Frontal cortex (tissue), 3 donors: ENCODE measurements at regions not wholly inside any gene's neighbourhood (a gene's known extent, or its start where the extent isn't known, plus 50 kb on each side); places are given as distances from the start of the nearest gene placed in this dataset.
"Not testable (repeated sequence)": the region's sequence is repeated elsewhere in the genome, so short reads cannot be mapped to it uniquely, and the experiment has no call there.

Experiments used
- DNase-seq, 2 donors: peaks; one replicate each; pipeline ENCODE4 v3.0.0; 2012; ENCODE audit warnings: low spot score in 2 of 2
- FAIRE-seq: peaks from 2 replicates; lab custom pipeline; 2012; peaks lifted over from hg19 to GRCh38; lab: Jason Lieb, UNC
- donor health status: control.
- donor health status: control.
- donor health status: control.

DNA sequence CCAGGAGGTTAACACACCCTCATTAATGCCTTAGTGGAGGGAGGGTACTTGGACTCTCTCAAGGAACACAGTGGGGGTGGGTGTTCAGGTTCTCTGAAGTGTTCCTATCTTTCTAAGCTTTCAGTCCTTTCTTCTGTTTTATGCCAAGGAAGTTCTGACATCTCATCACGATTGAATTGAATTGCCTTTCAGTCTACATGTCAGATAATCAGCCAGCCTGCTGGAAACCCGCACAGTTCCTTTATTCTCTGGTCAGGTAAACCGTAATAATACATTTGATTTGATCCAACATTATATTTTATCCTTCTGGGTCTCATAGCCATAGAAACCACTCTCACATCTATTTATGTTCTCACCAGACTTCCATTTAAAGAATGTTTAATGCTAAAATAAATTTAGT lies 339.0 kb downstream of the RWDD3 start:
- no peak for DNase-seq
- FAIRE-seq = no peak

DNA sequence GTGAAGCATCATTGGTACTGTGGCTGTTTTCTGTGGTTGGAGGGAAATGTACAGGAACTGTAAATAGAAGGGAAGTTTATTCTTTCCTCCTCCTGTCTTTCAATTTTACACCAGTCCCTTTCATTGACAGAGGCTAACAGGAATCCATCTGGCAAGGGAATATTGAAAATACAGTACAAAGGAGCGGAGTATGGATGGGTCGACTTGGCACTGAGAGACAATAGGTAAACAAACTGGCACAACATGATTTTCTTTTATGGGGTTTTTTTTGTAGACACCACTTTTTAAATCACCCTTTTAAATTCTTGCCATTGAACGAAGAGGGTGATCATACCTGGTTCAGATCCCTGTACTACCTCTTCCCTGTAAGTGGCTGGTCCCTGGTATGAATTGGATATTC lies 341.3 kb downstream of the RWDD3 start:
- no peak for DNase-seq
- no peak for FAIRE-seq

DNA sequence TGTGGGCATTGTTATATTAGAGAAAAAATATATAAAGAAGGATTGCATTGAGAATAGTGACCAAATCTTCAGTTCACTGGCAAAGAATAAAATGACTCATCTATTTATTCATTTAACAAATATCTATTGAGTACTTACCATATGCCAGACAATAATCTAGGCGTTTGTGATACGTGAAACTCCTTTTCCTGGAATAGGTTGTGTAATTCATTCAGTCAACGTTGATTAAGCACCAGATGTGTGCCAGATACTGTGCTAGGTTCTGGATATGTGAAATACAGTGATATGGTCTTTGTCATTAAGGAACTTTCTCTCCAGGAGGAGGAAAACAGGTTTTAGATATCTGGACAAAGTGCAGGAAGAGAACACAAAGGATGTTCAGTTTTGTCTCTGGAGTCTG lies 344.5 kb downstream of the RWDD3 start:
- FAIRE-seq (no peak), DNase-seq (no peak)

DNA sequence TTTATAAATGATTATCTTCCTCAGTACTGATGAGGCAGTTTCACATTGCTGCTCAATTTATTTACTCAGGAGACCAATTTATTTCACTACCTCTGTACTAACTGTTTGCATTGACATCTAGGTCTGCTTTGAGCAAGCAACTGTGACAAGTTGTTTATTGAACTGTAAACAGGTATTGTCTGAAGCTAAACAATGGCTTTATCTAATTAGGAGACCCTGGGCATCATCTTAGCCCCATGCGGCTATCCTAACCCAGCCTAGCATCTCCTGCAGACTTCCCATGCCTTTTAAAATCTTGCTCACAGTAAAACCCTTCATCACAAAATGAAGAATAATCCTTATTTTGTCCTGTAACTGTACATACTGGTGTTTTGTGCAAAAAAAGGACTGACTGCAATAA lies 348.2 kb downstream of the RWDD3 start:
- FAIRE-seq (no peak), DNase-seq (no peak)

DNA sequence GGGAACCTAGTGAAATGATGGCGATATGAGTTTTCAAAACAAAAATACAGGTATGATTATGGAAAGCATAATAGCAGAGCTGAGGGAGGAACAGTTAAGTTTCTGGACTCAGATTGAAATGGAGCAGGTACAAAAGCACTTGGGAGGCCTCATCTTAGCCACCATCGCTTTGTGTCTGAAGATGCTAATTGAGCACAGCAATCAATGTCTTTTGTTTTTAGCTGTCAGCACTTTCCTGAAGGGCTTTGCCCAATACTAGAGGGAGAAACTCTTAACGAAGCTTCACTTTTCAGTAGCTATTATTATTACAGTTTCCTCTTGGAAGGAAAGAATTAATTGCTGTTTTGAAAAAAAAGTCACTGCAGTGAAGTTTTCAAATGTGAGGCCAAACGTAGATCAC lies 348.7 kb downstream of the RWDD3 start:
- FAIRE-seq (no peak), DNase-seq (no peak)

DNA sequence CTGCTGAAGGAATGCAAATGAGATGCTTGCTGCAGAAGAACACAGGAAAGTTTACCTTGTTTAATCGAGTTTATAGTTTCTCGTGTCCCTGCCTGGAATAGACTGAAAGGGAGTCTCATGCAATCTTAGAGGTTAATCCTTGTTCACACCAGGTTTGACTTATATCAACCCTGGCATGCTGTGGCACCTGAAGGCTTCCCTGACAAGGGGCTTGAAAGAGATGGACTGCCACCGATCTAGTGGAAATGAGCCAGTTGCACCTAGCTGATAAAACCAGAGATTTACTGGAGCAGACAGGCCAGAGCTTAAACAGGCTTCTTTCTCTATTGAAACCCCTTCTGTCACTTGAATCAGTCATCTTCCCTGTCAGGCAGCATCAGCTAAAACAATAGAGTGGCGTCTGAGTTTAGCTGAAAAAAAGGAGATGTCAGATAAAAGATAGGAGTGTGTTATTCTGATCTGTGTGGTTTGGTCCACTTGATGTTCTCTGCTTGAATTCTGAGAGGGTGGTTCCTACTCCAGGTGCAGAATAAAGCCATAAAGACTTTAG lies 349.7 kb downstream of the RWDD3 start:
- DNase-seq = no peak
- FAIRE-seq = no peak

DNA sequence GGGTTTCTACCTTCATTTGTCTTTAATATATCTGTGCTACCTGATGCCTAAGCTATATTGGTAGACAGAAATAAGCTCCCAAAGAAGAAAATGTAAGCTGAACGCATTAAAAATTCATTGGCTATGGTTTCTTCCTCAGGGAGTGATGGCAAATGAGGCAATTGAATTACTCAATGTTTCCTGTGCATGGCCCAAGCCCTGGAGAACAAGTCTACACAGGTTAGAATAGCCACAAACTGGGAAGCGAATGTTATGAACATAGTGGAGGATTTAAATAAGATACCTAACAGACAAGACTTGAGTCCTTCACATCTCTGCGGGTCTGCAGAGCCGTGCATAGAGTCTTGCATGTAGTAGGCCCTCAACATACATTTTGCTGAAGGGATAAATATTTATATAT lies 350.3 kb downstream of the RWDD3 start:
- FAIRE-seq = no peak
- no peak for DNase-seq

DNA sequence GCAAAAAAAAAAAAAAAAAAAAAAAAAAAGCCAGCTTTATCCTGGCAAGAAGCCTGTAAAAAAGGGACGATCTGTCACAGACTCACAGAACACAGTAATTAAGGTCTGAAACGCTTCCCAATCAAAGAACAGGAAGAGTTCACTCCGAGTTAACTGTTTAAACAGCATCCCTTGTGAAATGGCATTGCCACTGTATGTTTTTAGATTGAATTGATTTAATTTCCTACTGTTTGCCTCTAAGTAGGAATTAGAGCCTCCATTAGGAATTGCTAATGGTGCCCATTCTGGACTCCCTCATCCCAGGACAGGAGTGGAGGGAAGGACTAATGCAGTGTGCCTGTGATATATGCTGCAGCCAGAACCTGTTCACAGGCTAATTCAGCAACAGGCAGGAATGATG lies 370.8 kb downstream of the RWDD3 start:
- no peak for DNase-seq
- no peak for FAIRE-seq

DNA sequence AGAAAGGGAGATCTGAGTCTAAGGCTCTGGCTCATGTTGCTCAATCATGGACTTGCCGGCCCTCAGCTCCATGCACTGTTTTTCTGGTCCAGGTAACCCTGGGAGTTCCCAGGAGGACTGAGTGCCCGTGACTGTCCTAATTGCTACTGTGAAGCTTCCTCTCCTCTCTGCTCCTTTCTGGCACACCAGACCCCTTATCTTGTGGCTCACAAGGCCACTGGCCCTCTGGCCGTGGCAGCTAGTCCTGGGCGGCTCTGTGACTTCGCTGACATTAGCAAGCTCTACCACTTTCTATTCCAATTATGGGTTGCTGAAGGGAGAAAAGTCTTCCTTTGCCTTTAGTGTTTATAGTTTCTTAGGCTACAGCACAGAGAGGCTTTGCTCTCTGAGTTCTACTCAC lies 380.2 kb downstream of the RWDD3 start:
- no peak for FAIRE-seq
- no peak for DNase-seq

DNA sequence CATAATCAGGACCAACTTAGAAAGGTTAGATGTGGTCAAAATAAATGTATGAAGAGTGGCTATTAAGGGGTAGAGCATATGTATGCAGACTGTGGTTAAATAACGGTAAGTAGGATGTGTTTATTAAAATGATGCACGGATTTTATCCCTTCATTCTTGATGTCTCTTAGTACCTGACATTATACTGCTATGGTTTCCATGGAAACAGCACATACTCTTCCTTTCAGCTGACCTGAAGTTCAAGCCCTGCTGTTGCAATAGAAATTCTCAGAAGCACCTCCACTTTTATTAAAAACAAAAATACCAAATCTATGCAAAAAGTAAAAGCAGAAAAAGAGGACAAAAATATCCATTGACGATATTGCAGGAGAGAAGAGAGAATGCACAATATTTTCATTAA lies 381.4 kb downstream of the RWDD3 start:
- DNase-seq (no peak), FAIRE-seq (no peak)

DNA sequence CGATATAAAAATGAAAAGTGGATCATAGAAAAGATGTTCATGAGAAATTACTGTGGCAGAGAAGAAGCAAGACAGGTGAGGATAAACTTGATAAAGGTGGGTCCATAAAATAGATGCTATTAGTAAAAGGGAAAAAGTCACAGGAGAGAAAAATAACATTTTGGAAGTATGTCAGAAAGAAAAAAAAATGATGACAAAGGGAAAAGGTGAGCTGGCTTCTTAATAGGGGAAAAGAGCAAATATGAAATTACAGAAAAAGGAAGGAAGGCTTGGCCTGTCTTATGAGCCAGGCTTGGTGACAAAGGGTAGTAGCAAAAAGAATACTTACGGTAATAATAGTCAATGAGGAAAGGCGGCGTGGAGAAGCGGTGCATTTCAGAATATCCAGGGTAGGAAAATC lies 386.1 kb downstream of the RWDD3 start:
- FAIRE-seq (no peak), DNase-seq (no peak)

DNA sequence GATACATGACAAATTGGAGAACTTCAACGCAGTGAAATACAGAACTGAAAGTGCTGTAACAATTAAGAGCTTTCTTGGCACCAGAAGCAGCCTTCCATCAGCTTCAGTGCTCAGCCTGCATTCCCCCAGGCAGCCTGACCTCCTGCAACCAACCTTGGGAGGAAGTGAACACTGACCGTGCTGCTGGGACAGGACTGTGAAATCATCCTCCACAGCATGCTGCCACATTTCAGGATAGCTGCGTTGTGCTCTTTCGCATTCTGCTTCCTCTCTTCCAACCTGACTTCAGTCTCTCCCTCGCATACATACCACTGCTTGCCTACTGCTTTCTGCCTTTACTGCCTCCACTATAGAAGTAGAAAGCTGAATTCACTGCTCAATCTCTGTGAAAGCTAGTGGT lies 388.6 kb downstream of the RWDD3 start:
- FAIRE-seq (no peak), DNase-seq (no peak)

DNA sequence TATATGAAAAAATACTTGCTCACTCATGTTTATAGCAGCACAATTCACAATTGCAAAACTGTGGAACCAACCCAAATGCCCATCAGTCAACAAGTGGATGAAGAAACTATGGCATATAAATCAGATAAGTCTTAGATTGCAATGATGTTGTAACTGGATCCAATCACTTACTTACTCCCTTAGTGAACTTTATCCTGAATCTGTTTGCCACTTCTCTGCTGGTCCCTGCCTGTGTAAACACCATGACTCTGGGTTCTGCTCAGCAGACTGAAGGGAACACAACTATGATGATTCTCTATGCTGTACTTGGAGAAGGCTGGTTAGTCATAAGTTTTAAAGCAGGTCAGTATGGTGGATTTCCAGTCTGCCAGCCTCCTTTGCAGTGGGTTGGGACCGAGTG lies 391.2 kb downstream of the RWDD3 start:
- FAIRE-seq = no peak

DNA sequence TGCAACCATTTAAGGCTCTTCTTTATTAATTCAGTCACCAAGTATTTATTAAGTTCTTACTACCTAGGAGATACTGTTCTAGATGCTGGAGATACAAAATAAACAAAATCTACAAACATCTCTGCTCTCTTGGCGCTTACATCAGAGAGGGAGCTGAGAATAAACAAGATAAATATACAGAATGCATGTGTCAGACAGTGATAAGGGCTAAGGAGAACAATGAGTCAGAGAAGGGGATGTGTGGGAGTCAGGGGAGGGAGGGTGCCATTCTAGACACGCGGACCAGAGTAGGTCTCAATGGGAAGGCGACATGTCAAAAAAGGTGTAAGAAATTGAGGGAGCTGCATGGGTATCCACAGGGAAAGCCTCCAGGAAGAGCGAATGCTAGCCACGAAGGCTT lies 393.2 kb downstream of the RWDD3 start:
- no peak for DNase-seq
- no peak for FAIRE-seq

More for the DNA sequence above, 391.2 kb downstream of the RWDD3 start:
- DNase-seq = no peak

DNA sequence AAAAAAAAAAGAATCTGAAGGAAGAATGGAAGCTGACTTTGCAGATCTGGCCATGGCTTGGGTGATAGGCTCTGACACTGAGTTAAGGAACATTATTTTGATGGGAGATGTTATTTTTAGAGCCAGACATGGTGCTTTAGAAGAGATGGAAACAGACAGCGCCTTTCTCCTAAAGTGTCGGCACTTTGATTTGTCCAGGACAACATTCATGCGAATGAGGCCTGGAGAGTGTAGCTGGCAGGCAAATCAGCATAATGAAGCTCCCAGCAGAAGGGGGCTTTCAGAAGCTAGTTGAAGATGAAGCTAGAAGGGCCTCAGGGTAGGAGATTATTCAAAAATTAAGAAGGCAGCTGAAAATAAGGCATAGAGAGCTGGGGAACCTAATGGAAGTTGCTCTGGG lies 397.7 kb downstream of the RWDD3 start:
- FAIRE-seq (no peak), DNase-seq (no peak)

DNA sequence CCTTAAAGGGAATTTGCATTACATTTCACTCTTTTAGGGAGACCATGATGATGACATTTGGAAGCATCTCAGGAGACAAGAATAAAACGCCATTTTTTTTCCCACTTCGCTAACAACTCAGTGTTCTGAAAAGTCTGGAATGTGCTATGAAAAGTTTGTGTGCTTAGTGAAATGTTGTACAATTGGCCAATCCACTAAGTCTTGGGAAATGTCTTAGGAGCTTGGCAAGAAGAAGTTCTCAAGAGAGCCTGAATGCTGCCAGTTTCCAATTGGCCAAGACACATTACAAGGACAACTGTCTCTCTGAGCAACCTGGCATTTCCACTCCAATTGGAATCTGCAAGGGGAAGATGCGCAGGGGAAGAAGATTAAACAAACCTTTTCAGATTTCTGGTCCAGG lies 401.8 kb downstream of the RWDD3 start:
- DNase-seq (no peak), FAIRE-seq (no peak)

DNA sequence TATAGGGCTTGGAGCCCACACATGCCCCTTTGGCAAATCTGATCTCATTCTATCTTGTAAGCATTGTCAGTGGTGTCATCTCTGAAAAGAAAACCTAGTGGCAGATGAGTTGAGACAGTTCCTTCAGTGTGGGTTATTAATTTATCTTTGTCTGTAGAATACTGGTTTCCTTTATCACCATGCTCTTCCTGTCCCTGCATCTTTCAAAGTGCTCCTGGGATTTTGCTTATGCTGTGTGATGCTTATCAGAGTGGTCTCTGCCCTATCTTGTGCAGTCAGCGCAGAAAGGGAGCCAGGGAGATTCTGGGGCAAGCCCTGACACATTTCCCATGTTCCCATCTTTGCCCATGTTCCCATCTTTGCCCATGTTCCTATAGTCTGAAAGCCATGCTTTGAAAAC lies 402.9 kb downstream of the RWDD3 start:
- FAIRE-seq (no peak), DNase-seq (no peak)

DNA sequence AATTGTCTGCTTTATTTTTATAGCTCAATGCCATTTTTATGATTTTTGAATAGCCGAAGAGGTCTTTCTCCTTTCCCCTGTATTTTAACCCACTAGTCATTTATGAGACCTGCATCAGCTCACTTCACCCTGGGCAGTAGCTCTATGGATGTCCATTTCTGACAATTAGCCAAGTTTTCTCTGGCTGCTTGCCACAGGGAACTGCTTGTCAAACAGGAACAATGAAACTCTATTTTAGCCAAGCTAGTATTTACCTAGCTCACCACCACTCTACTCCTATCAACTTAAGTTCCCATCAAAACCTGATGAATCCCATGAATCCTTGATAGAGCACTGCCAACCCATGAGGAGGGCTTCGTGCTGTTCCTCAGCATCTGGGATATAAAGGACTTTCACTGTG lies 406.7 kb downstream of the RWDD3 start:
- no peak for FAIRE-seq
- DNase-seq = no peak

DNA sequence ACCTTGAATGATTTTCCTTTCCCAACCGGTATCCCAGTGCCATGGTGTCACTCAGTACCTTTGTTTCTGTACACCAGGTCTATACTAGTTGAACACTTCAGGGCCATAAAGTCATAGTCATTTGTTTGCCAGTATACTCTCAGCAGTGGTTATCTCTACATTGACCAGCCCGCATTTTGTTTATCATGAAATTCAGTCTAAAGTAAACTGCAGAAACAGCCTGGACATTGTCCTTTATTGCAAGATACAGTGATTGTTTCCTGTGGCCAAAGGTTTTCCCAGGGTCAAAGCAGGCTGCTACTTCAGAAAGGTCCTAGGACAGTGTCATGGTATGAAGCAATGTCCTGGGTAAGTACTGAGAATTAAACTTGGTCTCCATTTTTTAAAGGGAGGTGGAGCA lies 407.4 kb downstream of the RWDD3 start:
- no peak for FAIRE-seq
- DNase-seq = no peak

DNA sequence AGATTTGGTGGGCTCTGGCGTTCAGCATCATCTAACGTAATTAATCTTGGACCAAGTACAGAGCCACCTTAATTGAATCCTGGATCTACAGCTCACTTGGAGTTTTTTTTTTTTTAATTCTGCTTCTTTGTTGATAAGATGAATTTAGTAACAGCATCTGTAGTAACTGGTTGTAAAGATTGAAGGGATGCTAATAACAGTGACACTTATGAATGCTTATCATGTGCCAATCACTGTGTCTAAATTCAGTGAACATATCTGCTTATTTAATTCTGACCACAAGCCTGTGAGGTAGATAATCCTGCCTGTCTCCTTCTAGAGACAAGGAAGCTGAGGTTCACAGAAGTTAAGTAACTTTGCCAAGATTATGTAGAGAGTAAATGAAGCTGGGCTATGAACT lies 408.0 kb downstream of the RWDD3 start:
- no peak for FAIRE-seq
- no peak for DNase-seq

DNA sequence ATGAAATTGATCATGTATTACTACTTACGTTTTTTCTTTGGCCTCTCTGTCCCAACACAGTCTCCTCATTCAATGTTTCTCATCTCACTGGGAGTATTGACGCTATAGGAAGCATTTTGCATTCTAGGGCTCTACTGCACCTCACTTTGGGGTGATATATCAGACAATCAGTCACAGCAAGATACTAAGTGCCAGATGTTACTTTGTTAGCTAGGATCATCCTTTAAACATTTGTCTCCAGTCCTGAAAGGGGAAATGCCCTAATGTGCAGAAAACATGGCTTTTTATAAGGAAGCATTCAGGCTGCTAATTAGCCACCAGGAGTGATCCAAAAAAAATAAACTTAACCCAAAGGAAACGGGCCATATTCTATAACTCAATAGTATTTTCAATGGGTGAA lies 409.1 kb downstream of the RWDD3 start:
- DNase-seq (no peak), FAIRE-seq (no peak)

DNA sequence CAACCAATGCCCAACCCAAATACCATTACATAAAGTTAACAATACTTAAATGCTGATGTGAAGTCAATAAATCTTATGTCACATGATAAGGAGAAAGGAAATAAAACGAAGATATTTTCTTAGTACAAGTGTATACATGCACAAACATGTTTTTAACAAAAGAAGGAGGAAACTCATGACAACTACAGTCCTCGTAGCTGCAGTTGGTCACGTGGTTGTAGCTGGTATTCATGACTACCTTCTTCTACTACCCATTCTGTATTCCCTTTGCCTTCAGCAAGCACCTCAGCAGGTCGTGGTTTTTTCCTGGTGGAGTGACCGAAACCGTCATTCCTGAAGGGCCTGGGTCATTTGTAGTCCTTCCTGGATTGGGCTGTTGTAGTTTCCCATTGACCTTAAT lies 411.1 kb downstream of the RWDD3 start:
- FAIRE-seq = not testable (repeated sequence)

DNA sequence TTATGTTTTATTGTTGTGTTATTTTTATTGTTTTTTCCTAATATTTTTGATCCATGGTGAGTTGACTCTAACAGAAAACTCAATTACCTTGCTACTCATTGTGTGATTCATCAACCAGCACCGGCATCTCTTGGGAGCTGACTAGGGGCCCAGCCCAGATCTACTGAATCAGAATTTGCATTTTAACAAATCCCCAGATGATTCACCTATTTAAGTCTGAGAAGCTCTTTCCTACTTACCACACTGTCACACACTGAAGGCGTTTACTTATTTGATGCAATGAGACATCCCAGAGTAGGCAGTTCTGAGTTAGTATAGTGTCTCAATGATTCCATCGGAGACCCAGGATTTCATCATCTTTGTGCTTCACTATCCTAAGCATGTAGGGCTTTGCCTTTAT lies 416.6 kb downstream of the RWDD3 start:
- FAIRE-seq = no peak
- DNase-seq = no peak

More for the DNA sequence above, 411.1 kb downstream of the RWDD3 start:
- DNase-seq = not testable (repeated sequence)
